UCSD-AML1 (cell line): ENCODE measurements at regions not wholly inside any gene's neighbourhood (a gene's known extent, or its start where the extent isn't known, plus 50 kb on each side); places are given as distances from the start of the nearest gene placed in this dataset.

Experiments used
- DNase-seq: peaks from one replicate; lab custom pipeline; 2025; ENCODE audit not compliant: unreplicated experiment; lab: John Stamatoyannopoulos, UW

DNA sequence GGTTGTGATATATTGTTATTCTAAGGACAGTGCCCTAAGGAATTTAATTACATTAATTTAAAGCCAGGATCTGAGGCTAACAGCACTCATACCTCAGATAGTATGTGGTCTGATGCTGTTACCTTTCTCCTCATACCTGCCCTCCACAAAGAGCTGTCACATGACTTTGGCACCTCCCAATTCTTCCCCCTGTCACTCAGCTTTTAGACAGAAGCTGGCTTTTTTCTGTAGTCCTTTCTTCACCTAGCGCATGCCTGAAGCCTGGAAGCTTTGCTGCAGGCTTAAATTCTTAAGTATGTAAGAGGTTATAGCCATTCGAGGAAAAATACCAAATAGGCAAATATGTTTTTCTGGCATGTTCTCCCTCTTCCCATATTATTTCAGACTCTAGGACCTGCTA lies 61.0 kb upstream of the ADAMTS19 start:
- DNase-seq: no peak

GRCh38 chr5:129400395-129400983 lies 59.6 kb upstream of the ADAMTS19 start:
- DNase-seq: no peak

GRCh38 chr5:129405222-129405621 lies 54.9 kb upstream of the ADAMTS19 start:
- no peak for DNase-seq

- no peak for DNase-seq
These were observed 53.7 kb upstream of the ADAMTS19 start for GRCh38 chr5:129406440-129406839.
